ENCODE measurements at regions not wholly inside any gene's neighbourhood (a gene's known extent, or its start where the extent isn't known, plus 50 kb on each side); places are given as distances from the start of the nearest gene placed in this dataset.

GRCh38 chr4:176902710-176903323 is 110.1 kb upstream of the VEGFC start:
- no peak for ATAC-seq

- no peak for ATAC-seq
Observed at GRCh38 chr4:176906709-176907108, 114.0 kb upstream of the VEGFC start.

GRCh38 chr4:176910646-176911045 is 117.9 kb upstream of the VEGFC start:
- no peak for ATAC-seq

GRCh38 chr4:176919631-176920030 is 126.9 kb upstream of the VEGFC start:
- no peak for ATAC-seq

GRCh38 chr4:176920694-176921093 is 128.0 kb upstream of the VEGFC start:
- no peak for ATAC-seq

GRCh38 chr4:176921256-176921655 is 128.5 kb upstream of the VEGFC start:
- no peak for ATAC-seq

- ATAC-seq: no peak
Observed at GRCh38 chr4:176924238-176924637, 131.5 kb upstream of the VEGFC start.

DNA sequence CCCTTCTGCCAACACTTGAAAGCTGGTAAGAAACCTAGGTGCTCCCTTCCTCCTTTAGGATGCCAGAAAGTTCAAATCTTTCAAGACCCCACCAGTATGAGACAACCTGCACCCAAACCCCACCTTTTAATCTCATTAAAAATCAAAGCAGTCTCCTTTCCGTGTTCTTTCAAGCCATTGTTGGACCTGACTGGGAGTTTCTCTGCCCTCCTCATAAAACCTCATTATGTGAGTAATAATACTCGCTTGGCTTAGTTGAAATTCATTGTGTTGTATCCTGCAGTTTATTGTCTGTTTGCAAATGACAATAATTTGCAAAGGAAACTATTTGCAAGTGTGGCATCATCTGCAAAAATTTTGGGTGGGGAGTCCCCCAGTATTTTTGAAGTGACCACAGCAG is 133.2 kb upstream of the VEGFC start:
- no peak for ATAC-seq

DNA sequence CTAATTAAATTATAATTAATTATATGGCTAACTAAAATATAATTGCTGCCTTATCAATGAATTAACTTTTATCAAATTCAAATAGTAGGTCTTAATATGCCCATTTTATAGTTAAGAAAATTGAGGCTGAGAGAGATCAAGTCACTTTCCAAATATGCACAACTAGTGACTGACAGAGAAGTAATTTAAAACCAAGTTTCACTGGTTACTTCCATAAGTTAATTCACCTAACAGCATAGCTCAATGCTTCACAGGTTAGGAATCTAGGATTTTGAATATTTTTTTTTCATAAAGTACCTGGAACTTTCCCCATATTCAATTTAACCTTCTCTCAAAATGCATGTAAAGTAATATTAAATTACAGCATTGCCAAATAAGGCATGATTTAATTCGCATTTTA is 134.4 kb upstream of the VEGFC start:
- no peak for ATAC-seq

DNA sequence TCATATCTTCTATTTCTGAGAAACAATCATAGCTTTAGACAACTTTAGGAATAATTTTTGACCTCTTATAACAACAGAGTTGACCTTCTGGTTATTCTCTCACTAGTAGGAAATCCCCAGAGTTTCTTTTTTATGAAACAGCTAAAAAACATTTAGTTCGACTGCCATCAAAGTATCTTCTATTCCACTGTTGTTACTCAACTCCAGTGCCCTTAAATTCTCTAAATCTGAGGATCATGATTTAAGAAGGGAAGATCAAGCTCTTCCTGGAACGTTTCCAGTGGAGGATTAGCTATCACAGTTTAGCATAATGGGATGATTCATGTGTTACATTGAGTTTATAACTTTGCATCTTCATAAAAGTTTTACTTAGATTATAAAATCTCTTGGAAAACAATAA is 134.9 kb upstream of the VEGFC start:
- ATAC-seq: no peak

DNA sequence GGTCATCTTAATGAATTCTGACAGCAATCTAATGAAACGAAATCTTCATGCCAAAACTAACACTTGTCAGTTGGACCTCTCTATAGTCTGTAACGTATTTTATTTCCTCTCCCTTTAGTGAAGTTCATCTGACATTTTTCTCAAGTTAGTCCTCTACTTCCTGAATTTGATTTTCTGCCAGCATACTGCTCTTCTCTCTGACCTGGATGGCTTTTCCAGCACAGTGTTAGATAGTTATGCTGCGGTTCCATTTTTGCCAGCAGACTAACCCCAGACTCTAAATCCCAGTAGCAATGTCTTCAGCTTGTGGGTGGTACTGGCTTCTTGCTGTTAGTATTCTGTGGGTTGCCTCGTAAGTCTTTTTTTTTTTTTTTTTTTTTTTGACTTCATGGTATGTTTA is 146.7 kb upstream of the VEGFC start:
- ATAC-seq: no peak

DNA sequence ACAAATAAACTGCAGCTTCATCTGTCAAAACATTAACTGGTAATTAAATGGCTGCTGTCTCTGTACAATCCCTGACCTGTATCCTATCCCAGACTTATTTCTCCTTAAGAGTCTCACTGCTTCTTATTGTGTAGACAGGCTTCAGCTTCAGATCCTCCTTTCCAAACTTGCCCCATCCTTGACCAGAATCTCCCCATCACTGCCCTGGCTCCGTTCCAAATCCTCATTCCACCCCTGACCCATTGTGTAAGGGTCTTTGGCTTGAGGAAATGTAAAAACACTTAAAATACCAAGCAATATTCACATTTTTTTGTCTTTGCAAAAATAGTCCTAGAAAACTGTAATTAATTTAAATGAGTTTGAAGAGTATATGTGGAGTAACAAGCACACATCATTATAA is 152.6 kb upstream of the VEGFC start:
- no peak for ATAC-seq

GRCh38 chr4:176949029-176949428 is 156.3 kb upstream of the VEGFC start:
- no peak for ATAC-seq

DNA sequence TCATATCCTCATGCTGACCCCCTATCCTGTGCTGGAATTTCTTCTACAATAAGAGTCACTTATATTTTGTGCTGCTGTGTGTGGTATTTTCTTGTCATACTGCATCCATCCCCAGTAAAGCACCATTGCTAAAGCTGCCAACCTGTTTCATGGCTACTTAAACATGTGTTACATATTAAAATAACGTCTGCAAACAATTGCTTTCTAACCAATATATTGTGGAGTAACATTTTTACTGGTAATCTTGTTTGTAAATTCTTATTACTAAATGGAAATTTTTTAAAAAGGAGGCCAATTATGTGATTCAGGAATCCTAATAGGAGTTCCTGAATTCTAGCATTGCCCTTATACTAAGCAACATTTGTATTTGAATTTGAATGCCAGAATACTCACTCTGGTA is 160.3 kb upstream of the VEGFC start:
- no peak for ATAC-seq

DNA sequence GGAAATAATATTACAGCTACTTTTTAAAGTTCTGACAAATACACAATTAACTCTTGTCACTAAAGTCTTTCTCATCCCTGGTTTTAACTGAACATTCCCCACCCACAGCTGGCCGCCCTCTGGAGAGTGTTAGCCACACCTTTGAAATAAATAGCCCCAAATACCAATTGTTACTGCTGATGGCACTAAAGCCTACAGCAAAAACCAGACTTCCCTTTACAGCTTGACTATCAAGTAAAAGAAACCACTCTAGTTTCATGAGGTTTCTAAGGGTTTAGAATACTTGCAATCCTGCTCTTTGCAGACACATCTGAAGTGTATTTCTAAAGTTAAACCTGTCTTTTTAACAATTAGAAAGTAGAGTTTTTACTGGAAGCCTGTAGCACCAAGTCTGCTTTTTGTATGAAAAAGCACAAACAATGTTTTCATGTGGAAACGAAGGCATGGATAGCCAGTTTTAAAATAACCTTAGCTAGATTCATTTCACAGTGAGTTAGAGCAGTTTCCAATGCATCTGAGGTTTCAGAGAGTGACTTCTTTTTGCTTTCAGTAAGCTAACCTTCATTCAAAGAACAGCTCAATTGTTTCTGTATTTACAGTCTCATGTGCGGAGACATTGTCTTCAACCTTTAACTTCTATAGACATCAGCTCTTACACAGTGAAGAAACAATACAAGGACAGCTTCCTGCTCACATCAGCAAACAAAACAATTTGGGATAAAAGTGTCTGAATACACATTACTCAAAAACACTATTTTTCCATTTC is 164.8 kb upstream of the VEGFC start:
- no peak for ATAC-seq

GRCh38 chr4:176959980-176960379 is 167.3 kb upstream of the VEGFC start:
- ATAC-seq: no peak

- ATAC-seq: no peak
Observed at GRCh38 chr4:176963121-176963520, 170.4 kb upstream of the VEGFC start.

- ATAC-seq: no peak
Observed at GRCh38 chr4:176964116-176964691, 171.5 kb upstream of the VEGFC start.

DNA sequence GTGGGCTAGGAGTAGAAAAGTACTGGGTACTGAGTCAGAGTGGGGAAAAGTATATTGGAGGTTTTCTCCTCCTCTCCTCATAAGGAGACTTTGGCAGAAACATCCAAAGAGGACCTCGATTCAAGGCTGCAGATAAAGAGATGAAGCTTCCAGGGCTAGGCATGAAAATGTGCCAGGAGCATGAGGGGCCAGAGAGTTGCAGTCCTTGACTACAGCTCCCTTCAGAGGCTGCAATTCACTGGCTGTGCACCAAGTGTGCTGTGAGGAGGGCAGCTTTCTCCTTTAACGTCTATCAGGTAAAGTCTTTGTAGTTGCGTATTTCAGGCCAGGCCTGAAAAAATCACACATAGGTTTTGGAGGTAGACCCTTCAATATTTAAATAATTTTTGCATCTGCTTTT is 174.9 kb upstream of the VEGFC start:
- ATAC-seq: no peak

GRCh38 chr4:176968094-176968493 is 175.4 kb upstream of the VEGFC start:
- ATAC-seq: no peak

DNA sequence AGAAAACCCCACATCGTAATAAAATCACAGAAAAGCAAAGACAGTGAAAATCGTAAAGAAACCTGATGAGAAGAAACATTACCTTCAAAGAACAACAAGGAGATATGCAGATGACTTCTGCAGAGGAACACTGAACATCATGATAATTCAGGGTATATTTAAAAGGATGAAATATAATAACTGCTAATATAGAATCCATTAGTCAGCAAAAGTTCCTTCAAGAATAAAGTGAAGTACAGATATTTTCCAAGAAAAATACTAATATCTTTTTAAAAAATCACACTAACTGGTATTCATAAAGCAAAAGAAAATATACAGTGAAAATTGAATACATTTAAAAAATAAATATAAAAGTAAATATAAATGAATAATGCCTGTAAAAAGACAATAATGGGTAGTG is 176.3 kb upstream of the VEGFC start:
- no peak for ATAC-seq

DNA sequence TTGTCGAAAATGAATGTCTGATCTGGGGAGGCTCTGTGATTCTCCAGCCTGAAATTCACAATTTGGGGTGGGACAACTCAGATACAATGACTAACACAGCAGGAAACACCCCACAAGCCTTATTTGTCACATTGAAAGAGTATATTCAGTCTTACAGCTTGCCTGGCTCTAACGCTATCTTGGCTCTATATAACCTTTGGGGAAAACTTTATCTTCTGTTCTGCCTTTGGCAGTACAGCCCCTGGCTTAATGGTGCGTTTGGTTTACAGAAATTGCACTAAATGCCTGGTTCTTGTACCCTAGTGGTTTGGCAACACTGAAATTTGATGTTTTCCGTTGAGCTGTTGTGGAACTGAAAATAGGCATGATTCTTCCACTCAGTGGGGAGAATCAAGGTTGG is 178.1 kb upstream of the VEGFC start:
- ATAC-seq: no peak

DNA sequence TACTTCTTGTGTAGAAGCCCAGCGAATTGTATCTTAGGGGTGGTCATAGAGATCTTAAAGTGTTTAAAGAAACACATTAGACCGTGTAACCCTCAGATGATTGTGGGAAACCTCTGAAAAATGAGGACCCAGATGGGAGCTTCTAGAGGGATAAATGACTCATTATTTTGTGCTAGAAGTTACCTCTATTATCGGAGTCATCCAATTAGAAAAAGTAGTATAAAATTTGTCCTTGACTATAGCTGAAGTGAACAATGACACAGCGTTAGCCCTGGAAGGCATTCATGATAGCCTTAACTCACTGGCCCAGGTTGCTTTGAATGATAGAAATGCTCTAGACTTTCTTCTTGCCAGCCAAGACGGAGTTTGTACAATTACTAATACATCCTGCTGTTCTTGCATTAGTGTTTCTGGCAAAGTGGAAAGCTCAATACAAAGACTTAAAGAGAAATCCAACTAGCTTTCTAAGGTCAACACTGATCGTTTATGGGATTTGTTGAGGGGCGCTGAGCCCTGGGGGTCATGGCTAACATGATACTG is 178.9 kb upstream of the VEGFC start:
- no peak for ATAC-seq

DNA sequence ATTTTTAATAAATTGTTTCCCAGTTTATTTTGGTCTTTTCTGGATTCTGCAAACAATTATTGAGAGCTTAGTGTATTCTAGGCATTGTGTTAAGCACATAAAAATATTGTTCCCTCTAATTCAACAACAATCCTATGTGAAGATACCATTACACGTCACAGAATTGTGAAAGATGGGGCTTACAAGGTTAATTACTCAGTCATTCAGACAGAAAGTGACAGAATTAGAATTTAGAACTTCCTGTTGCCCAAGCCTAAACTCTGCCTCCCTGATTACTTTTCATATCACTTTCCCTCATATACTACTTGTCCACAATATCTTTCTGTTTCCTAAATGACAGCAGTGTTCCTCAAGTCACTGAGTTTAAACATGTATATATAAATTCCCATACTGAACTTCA is 186.7 kb upstream of the VEGFC start:
- no peak for ATAC-seq

Measured in esophagus mucosa (tissue), 1 donor.